Muscle layer of duodenum (tissue), 2 donors: ENCODE measurements at regions not wholly inside any gene's neighbourhood (a gene's known extent, or its start where the extent isn't known, plus 50 kb on each side); places are given as distances from the start of the nearest gene placed in this dataset.

Source experiments
- H3K27ac ChIP-seq: one replicate; pipeline ENCODE4 v1.7.0; 2013; ENCODE audit warnings: mild to moderate bottlenecking, low read length
- H3K27me3 ChIP-seq: one replicate; pipeline ENCODE4 v1.7.0; 2013; ENCODE audit warnings: low read depth, mild to moderate bottlenecking, control low read depth, low read length
- H3K36me3 ChIP-seq, 2 donors: one replicate each; pipeline ENCODE4 v1.7.0; 2013; ENCODE audit warnings: low read length in 2 of 2, control low read depth in 1 of 2, mild to moderate bottlenecking in 1 of 2; ENCODE audit not compliant: insufficient read depth in 2 of 2, control insufficient read depth in 1 of 2
- H3K4me1 ChIP-seq, 2 donors: one replicate each; pipeline ENCODE4 v1.7.0; 2013; ENCODE audit warnings: low read length in 2 of 2, mild to moderate bottlenecking in 2 of 2, control low read depth in 1 of 2, moderate library complexity in 1 of 2; ENCODE audit not compliant: insufficient read depth in 2 of 2, control insufficient read depth in 1 of 2
- H3K4me3 ChIP-seq, 2 donors: one replicate each; pipeline ENCODE4 v1.7.0; 2013; ENCODE audit warnings: low read length in 2 of 2, low read depth in 1 of 2, mild to moderate bottlenecking in 1 of 2
- H3K9me3 ChIP-seq, 2 donors: one replicate each; pipeline ENCODE4 v1.7.0; 2013; ENCODE audit warnings: low read length in 2 of 2, control low read depth in 1 of 2, mild to moderate bottlenecking in 1 of 2; ENCODE audit not compliant: control insufficient read depth in 1 of 2
- donor health status: healthy.

- no peak overlapping the region for H3K4me3 ChIP-seq
- no peaks in the 10 kb centered on the region for H3K27me3 ChIP-seq
- no peaks in the 10 kb centered on the region for H3K4me1 ChIP-seq
- H3K9me3 ChIP-seq: no peaks in the 10 kb centered on the region
- H3K27ac ChIP-seq: no peak overlapping the region
- no peaks in the 10 kb centered on the region for H3K36me3 ChIP-seq
These were observed 368.3 kb downstream of the SHANK2 start for GRCh38 chr11:70883973-70884623.

- no peaks in the 10 kb centered on the region for H3K9me3 ChIP-seq
- no peaks in the 10 kb centered on the region for H3K36me3 ChIP-seq
- no peaks in the 10 kb centered on the region for H3K4me1 ChIP-seq
- H3K27ac ChIP-seq: no peak overlapping the region
- no peak overlapping the region for H3K4me3 ChIP-seq
- no peaks in the 10 kb centered on the region for H3K27me3 ChIP-seq
These were observed 366.8 kb downstream of the SHANK2 start for GRCh38 chr11:70885281-70886231.

- H3K4me3 ChIP-seq: no peak overlapping the region
- no peaks in the 10 kb centered on the region for H3K9me3 ChIP-seq
- H3K27ac ChIP-seq: no peak overlapping the region
- H3K4me1 ChIP-seq: no peaks in the 10 kb centered on the region
- no peaks in the 10 kb centered on the region for H3K36me3 ChIP-seq
- no peaks in the 10 kb centered on the region for H3K27me3 ChIP-seq
These were observed 366.1 kb downstream of the SHANK2 start for GRCh38 chr11:70886256-70886655.

GRCh38 chr11:70886676-70887541, 365.5 kb downstream of the SHANK2 start:
- Histone ChIP-seq H3K36me3 (no peaks in the 10 kb centered on the region), H3K4me1 (no peaks in the 10 kb centered on the region), H3K27me3 (no peaks in the 10 kb centered on the region), H3K9me3 (no peaks in the 10 kb centered on the region), H3K4me3 (no peak overlapping the region), H3K27ac (no peak overlapping the region)

GRCh38 chr11:70887542-70887827, 364.9 kb downstream of the SHANK2 start:
- Histone ChIP-seq H3K27me3 (no peaks in the 10 kb centered on the region), H3K4me3 (no peak overlapping the region), H3K27ac (no peak overlapping the region), H3K4me1 (no peaks in the 10 kb centered on the region), H3K9me3 (no peaks in the 10 kb centered on the region), H3K36me3 (no peaks in the 10 kb centered on the region)

GRCh38 chr11:70888061-70888460, 364.3 kb downstream of the SHANK2 start:
- Histone ChIP-seq H3K4me3 (no peak overlapping the region), H3K27me3 (no peaks in the 10 kb centered on the region), H3K9me3 (no peaks in the 10 kb centered on the region), H3K27ac (no peak overlapping the region), H3K36me3 (no peaks in the 10 kb centered on the region), H3K4me1 (no peaks in the 10 kb centered on the region)

- Histone ChIP-seq H3K4me1 (no peaks in the 10 kb centered on the region), H3K27ac (no peak overlapping the region), H3K4me3 (no peak overlapping the region), H3K36me3 (no peaks in the 10 kb centered on the region), H3K27me3 (no peaks in the 10 kb centered on the region), H3K9me3 (no peaks in the 10 kb centered on the region)
These were observed 363.0 kb downstream of the SHANK2 start for GRCh38 chr11:70889411-70889810.

GRCh38 chr11:70891844-70892380, 360.5 kb downstream of the SHANK2 start:
- Histone ChIP-seq H3K4me3 (no peak overlapping the region), H3K4me1 (no peaks in the 10 kb centered on the region), H3K27ac (no peak overlapping the region), H3K9me3 (peaks cover 0 to under 1% of the 10 kb centered on the region in 2 donors), H3K27me3 (no peaks in the 10 kb centered on the region), H3K36me3 (no peaks in the 10 kb centered on the region)

GRCh38 chr11:70892889-70893288, 359.5 kb downstream of the SHANK2 start:
- H3K9me3 ChIP-seq: peaks cover 0 to 5% of the 10 kb centered on the region in 2 donors
- H3K36me3 ChIP-seq: no peaks in the 10 kb centered on the region
- H3K4me3 ChIP-seq: no peak overlapping the region
- H3K27ac ChIP-seq: no peak overlapping the region
- no peaks in the 10 kb centered on the region for H3K4me1 ChIP-seq
- H3K27me3 ChIP-seq: no peaks in the 10 kb centered on the region

GRCh38 chr11:70894566-70895365, 357.6 kb downstream of the SHANK2 start:
- Histone ChIP-seq H3K4me3 (no peak overlapping the region), H3K27me3 (no peaks in the 10 kb centered on the region), H3K27ac (no peak overlapping the region), H3K9me3 (peaks cover 0 to 5% of the 10 kb centered on the region in 2 donors), H3K4me1 (no peaks in the 10 kb centered on the region), H3K36me3 (no peaks in the 10 kb centered on the region)
